Motor neuron (in vitro differentiated cells): ENCODE measurements at regions not wholly inside any gene's neighbourhood (a gene's known extent, or its start where the extent isn't known, plus 50 kb on each side); places are given as distances from the start of the nearest gene placed in this dataset.

Experiments used
- ATAC-seq, 8 experiments: fragments of 200-7000 bp; cut with Tn5 transposase; replicated peaks in 6 of 8; 2 replicates each; pipeline ENCODE4 v1.8.0; 2021; ENCODE audit warnings: mild to moderate bottlenecking in 8 of 8, moderate library complexity in 8 of 8
- H3K27ac ChIP-seq, 2 donors: fragments of 250-450 bp; sonication (Bioruptor Pico); 2 replicates each; pipeline ENCODE4 v1.9.0; 2021; ENCODE audit warnings: antibody characterized with exemption in 2 of 2, mild to moderate bottlenecking in 2 of 2, moderate library complexity in 1 of 2
- H3K4me1 ChIP-seq, 2 donors: fragments of 250-450 bp; sonication (Bioruptor Pico); replicated peaks in 1 of 2; 2 replicates each; pipeline ENCODE4 v1.6.1; 2021; ENCODE audit warnings: antibody characterized with exemption in 2 of 2, mild to moderate bottlenecking in 2 of 2, moderate library complexity in 1 of 2
- H3K4me3 ChIP-seq, 5 donors: fragments of 250-450 bp; sonication (Bioruptor Pico); 2 replicates each; pipeline ENCODE4 v1.9.0; 2021; ENCODE audit warnings: antibody characterized with exemption in 5 of 5, mild to moderate bottlenecking in 5 of 5, moderate library complexity in 4 of 5
- WGBS, 10 experiments: fragments of 450-650 bp; shearing (Covaris generic); methylation state at CpG; one replicate each; pipeline ENCODE4 v1.0.0; 2022; 5-methylcytosine and 5-hydroxymethylcytosine counted together
- in situ Hi-C, 9 experiments: fragments of 400-800 bp; cut with MboI; loops; one replicate each; pipeline ENCODE4 v1.15.0; 2021; ENCODE audit warnings: low sequenced_read_pairs in 9 of 9, low pct_unique_long_range_greater_than_20kb in 2 of 9; ENCODE audit not compliant: unreplicated experiment in 9 of 9

GRCh38 chr2:19733390-19733789 is 168.4 kb downstream of the TTC32 start:
- WGBS, 10 experiments: 50 to 100% (median 75%) methylated on average over 1 to 4 of the region's 4 CpGs; no CpG with 5 or more reads in 2 of the 10 experiments
- Histone ChIP-seq H3K4me1 (peaks cover 0 to 2% of the 10 kb centered on the region in 2 donors), H3K4me3 (no peak overlapping the region), H3K27ac (no peak overlapping the region)
- ATAC-seq: no peak
- in situ Hi-C loops: no loop called here

GRCh38 chr2:19732255-19732654 is 169.5 kb downstream of the TTC32 start:
- no peak overlapping the region for H3K4me3 ChIP-seq
- no peak overlapping the region for H3K27ac ChIP-seq
- peaks cover 0 to 2% of the 10 kb centered on the region in 2 donors for H3K4me1 ChIP-seq
- WGBS, 10 experiments: 80 to 100% (median 89%) methylated on average over 1 to 2 of the region's 2 CpGs; no CpG with 5 or more reads in 3 of the 10 experiments
- in situ Hi-C loops: no loop called here
- no peak for ATAC-seq

- no peak for ATAC-seq
- Histone ChIP-seq H3K27ac (no peak overlapping the region), H3K4me1 (no peaks in the 10 kb centered on the region), H3K4me3 (no peak overlapping the region)
- 61 to 100% methylated on average over 1 to 2 of the region's 2 CpGs; no CpG with 5 or more reads in 8 of the 10 experiments for WGBS, 10 experiments
- in situ Hi-C loops: no loop called here
Observed at GRCh38 chr2:19731515-19731914, 170.3 kb downstream of the TTC32 start.

GRCh38 chr2:19731037-19731436 is 170.7 kb downstream of the TTC32 start:
- 0 to 88% (median 60%) methylated on average over 1 to 3 of the region's 3 CpGs; no CpG with 5 or more reads in 2 of the 10 experiments for WGBS, 10 experiments
- no peaks in the 10 kb centered on the region for H3K4me1 ChIP-seq
- no peak overlapping the region for H3K4me3 ChIP-seq
- H3K27ac ChIP-seq: no peak overlapping the region
- ATAC-seq: peak in 3 of 8 experiments; percentile 55 to 96 (median 69)
- in situ Hi-C loops: no loop called here

- Histone ChIP-seq H3K4me3 (no peak overlapping the region), H3K4me1 (no peaks in the 10 kb centered on the region), H3K27ac (no peak overlapping the region)
- in situ Hi-C loops: no loop called here
- ATAC-seq: no peak
- whole genome bisulfite sequencing, 10 experiments: 70 to 100% (median 92%) methylated on average over 1 to 5 of the region's 8 CpGs; no CpG with 5 or more reads in 3 of the 10 experiments
Observed at GRCh38 chr2:19728125-19728524, 173.7 kb downstream of the TTC32 start.

- ATAC-seq: no peak
- 71 to 100% (median 79%) methylated on average over 1 to 4 of the region's 4 CpGs; no CpG with 5 or more reads in 2 of the 10 experiments for WGBS, 10 experiments
Observed at GRCh38 chr2:19725392-19725791, 176.4 kb downstream of the TTC32 start.

GRCh38 chr2:19723021-19723420 is 178.8 kb downstream of the TTC32 start:
- H3K4me1 ChIP-seq: no peaks in the 10 kb centered on the region
- H3K27ac ChIP-seq: no peak overlapping the region
- peak in 1 of 8 experiments; percentile 39 for ATAC-seq
- no peak overlapping the region for H3K4me3 ChIP-seq
- in situ Hi-C loops: no loop called here
- WGBS, 10 experiments: 60 to 96% (median 83%) methylated on average over 1 to 6 of the region's 7 CpGs; no CpG with 5 or more reads in 3 of the 10 experiments

More at GRCh38 chr2:19725392-19725791, 176.4 kb downstream of the TTC32 start:
- in situ Hi-C loops: no loop called here
- H3K4me1 ChIP-seq: no peaks in the 10 kb centered on the region
- H3K4me3 ChIP-seq: no peak overlapping the region
- no peak overlapping the region for H3K27ac ChIP-seq

GRCh38 chr2:19722531-19722971 is 179.2 kb downstream of the TTC32 start:
- Histone ChIP-seq H3K27ac (no peak overlapping the region), H3K4me1 (no peaks in the 10 kb centered on the region), H3K4me3 (no peak overlapping the region)
- 0 to 90% (median 79%) methylated on average over 1 to 3 of the region's 3 CpGs; no CpG with 5 or more reads in 1 of the 10 experiments for WGBS, 10 experiments
- in situ Hi-C loops: no loop called here
- peak in 3 of 8 experiments; percentile 64 to 84 (median 79) for ATAC-seq

GRCh38 chr2:19720306-19720705 is 181.5 kb downstream of the TTC32 start:
- in situ Hi-C loops: no loop called here
- 0 to 100% (median 81%) methylated on average over 1 to 5 of the region's 5 CpGs; no CpG with 5 or more reads in 2 of the 10 experiments for WGBS, 10 experiments
- H3K27ac ChIP-seq: no peak overlapping the region
- H3K4me1 ChIP-seq: no peaks in the 10 kb centered on the region
- ATAC-seq: no peak
- H3K4me3 ChIP-seq: no peak overlapping the region

- WGBS, 10 experiments: 30 to 80% (median 69%) methylated on average over 1 to 4 of the region's 5 CpGs; no CpG with 5 or more reads in 3 of the 10 experiments
- no peak overlapping the region for H3K4me3 ChIP-seq
- no peak for ATAC-seq
- in situ Hi-C loops: no loop called here
- H3K4me1 ChIP-seq: no peaks in the 10 kb centered on the region
- no peak overlapping the region for H3K27ac ChIP-seq
Observed at GRCh38 chr2:19719540-19719939, 182.2 kb downstream of the TTC32 start.

GRCh38 chr2:19717446-19717845 is 184.3 kb downstream of the TTC32 start:
- Histone ChIP-seq H3K4me3 (no peak overlapping the region), H3K27ac (no peak overlapping the region), H3K4me1 (no peaks in the 10 kb centered on the region)
- no peak for ATAC-seq
- in situ Hi-C loops: no loop called here
- WGBS, 10 experiments: 70 to 100% (median 88%) methylated on average over 1 to 2 of the region's 2 CpGs; no CpG with 5 or more reads in 4 of the 10 experiments

- in situ Hi-C loops: no loop called here
- Histone ChIP-seq H3K4me3 (no peak overlapping the region), H3K4me1 (peaks cover 0 to 3% of the 10 kb centered on the region in 2 donors), H3K27ac (no peak overlapping the region)
- ATAC-seq: no peak
- 0 to 79% (median 49%) methylated on average over 1 to 3 of the region's 4 CpGs; no CpG with 5 or more reads in 4 of the 10 experiments for WGBS, 10 experiments
Observed at GRCh38 chr2:19714926-19715325, 186.9 kb downstream of the TTC32 start.

- 82 to 100% (median 95%) methylated on average over 1 to 4 of the region's 4 CpGs; no CpG with 5 or more reads in 3 of the 10 experiments for WGBS, 10 experiments
- in situ Hi-C loops: no loop called here
- H3K27ac ChIP-seq: no peak overlapping the region
- H3K4me3 ChIP-seq: no peak overlapping the region
- peaks cover 0 to 3% of the 10 kb centered on the region in 2 donors for H3K4me1 ChIP-seq
- no peak for ATAC-seq
Observed at GRCh38 chr2:19712850-19713249, 188.9 kb downstream of the TTC32 start.
